ENCODE measurements at regions not wholly inside any gene's neighbourhood (a gene's known extent, or its start where the extent isn't known, plus 50 kb on each side); places are given as distances from the start of the nearest gene placed in this dataset.

GRCh38 chr2:2940061-2940460 lies 437.6 kb downstream of the EIPR1 start:
- no peaks in the 10 kb centered on the region for H3K27me3 Mint-ChIP-seq (ENCODE audit: low read depth)
- H3K9me3 Mint-ChIP-seq: peaks cover 7% of the 10 kb centered on the region
- no peak overlapping the region for H3K27ac Mint-ChIP-seq
- H3K36me3 Mint-ChIP-seq (ENCODE audit: low read depth): no peaks in the 10 kb centered on the region
- H3K4me1 Mint-ChIP-seq (ENCODE audit: low read depth): no peaks in the 10 kb centered on the region
- no peak overlapping the region for H3K4me3 Mint-ChIP-seq

GRCh38 chr2:2939078-2939795 lies 438.4 kb downstream of the EIPR1 start:
- H3K4me1 Mint-ChIP-seq (ENCODE audit: low read depth): no peaks in the 10 kb centered on the region
- H3K4me3 Mint-ChIP-seq: no peak overlapping the region
- no peak overlapping the region for H3K27ac Mint-ChIP-seq
- peaks cover 7% of the 10 kb centered on the region for H3K9me3 Mint-ChIP-seq
- H3K36me3 Mint-ChIP-seq (ENCODE audit: low read depth): no peaks in the 10 kb centered on the region
- H3K27me3 Mint-ChIP-seq (ENCODE audit: low read depth): no peaks in the 10 kb centered on the region

GRCh38 chr2:2938481-2938880 lies 439.1 kb downstream of the EIPR1 start:
- Mint-ChIP-seq H3K4me3 (no peak overlapping the region), H3K4me1 (ENCODE audit: low read depth) (no peaks in the 10 kb centered on the region), H3K36me3 (ENCODE audit: low read depth) (no peaks in the 10 kb centered on the region), H3K27me3 (ENCODE audit: low read depth) (no peaks in the 10 kb centered on the region), H3K9me3 (peaks cover 7% of the 10 kb centered on the region), H3K27ac (no peak overlapping the region)

GRCh38 chr2:2935445-2936149 lies 442.0 kb downstream of the EIPR1 start:
- Mint-ChIP-seq H3K27me3 (ENCODE audit: low read depth) (no peaks in the 10 kb centered on the region), H3K4me3 (no peak overlapping the region), H3K36me3 (ENCODE audit: low read depth) (no peaks in the 10 kb centered on the region), H3K4me1 (ENCODE audit: low read depth) (no peaks in the 10 kb centered on the region), H3K9me3 (peaks cover 9% of the 10 kb centered on the region), H3K27ac (no peak overlapping the region)

GRCh38 chr2:2933426-2933825 lies 444.2 kb downstream of the EIPR1 start:
- Mint-ChIP-seq H3K9me3 (peaks cover 20% of the 10 kb centered on the region), H3K36me3 (ENCODE audit: low read depth) (no peaks in the 10 kb centered on the region)

GRCh38 chr2:2932692-2933305 lies 444.8 kb downstream of the EIPR1 start:
- Mint-ChIP-seq H3K27ac (no peak overlapping the region), H3K36me3 (ENCODE audit: low read depth) (no peaks in the 10 kb centered on the region), H3K9me3 (peaks cover 20% of the 10 kb centered on the region), H3K4me1 (ENCODE audit: low read depth) (no peaks in the 10 kb centered on the region), H3K4me3 (no peak overlapping the region), H3K27me3 (ENCODE audit: low read depth) (no peaks in the 10 kb centered on the region)

More at GRCh38 chr2:2933426-2933825, 444.2 kb downstream of the EIPR1 start:
- Mint-ChIP-seq H3K4me3 (no peak overlapping the region), H3K27me3 (ENCODE audit: low read depth) (no peaks in the 10 kb centered on the region), H3K4me1 (ENCODE audit: low read depth) (no peaks in the 10 kb centered on the region), H3K27ac (no peak overlapping the region)

GRCh38 chr2:2932189-2932588 lies 445.4 kb downstream of the EIPR1 start:
- H3K27ac Mint-ChIP-seq: no peak overlapping the region
- no peaks in the 10 kb centered on the region for H3K36me3 Mint-ChIP-seq (ENCODE audit: low read depth)
- no peaks in the 10 kb centered on the region for H3K27me3 Mint-ChIP-seq (ENCODE audit: low read depth)
- H3K9me3 Mint-ChIP-seq: peaks cover 18% of the 10 kb centered on the region
- H3K4me3 Mint-ChIP-seq: no peak overlapping the region
- H3K4me1 Mint-ChIP-seq (ENCODE audit: low read depth): no peaks in the 10 kb centered on the region

- Mint-ChIP-seq H3K4me3 (no peak overlapping the region), H3K9me3 (peaks cover 13% of the 10 kb centered on the region), H3K27ac (no peak overlapping the region), H3K4me1 (ENCODE audit: low read depth) (peaks cover 2% of the 10 kb centered on the region), H3K36me3 (ENCODE audit: low read depth) (no peaks in the 10 kb centered on the region), H3K27me3 (ENCODE audit: low read depth) (no peaks in the 10 kb centered on the region)
These were observed 446.1 kb downstream of the EIPR1 start for GRCh38 chr2:2931318-2932075.

- Mint-ChIP-seq H3K4me3 (no peak overlapping the region), H3K27ac (no peak overlapping the region), H3K4me1 (ENCODE audit: low read depth) (peaks cover 2% of the 10 kb centered on the region), H3K36me3 (ENCODE audit: low read depth) (no peaks in the 10 kb centered on the region), H3K9me3 (peaks cover 13% of the 10 kb centered on the region), H3K27me3 (ENCODE audit: low read depth) (no peaks in the 10 kb centered on the region)
These were observed 446.8 kb downstream of the EIPR1 start for GRCh38 chr2:2930841-2931240.

GRCh38 chr2:2926858-2927175 lies 450.8 kb downstream of the EIPR1 start:
- no peak overlapping the region for H3K27ac Mint-ChIP-seq
- no peaks in the 10 kb centered on the region for H3K36me3 Mint-ChIP-seq (ENCODE audit: low read depth)
- peaks cover 2% of the 10 kb centered on the region for H3K4me1 Mint-ChIP-seq (ENCODE audit: low read depth)
- H3K9me3 Mint-ChIP-seq: peaks cover 13% of the 10 kb centered on the region
- no peaks in the 10 kb centered on the region for H3K27me3 Mint-ChIP-seq (ENCODE audit: low read depth)
- H3K4me3 Mint-ChIP-seq: no peak overlapping the region

- no peak overlapping the region for H3K4me3 Mint-ChIP-seq
- H3K36me3 Mint-ChIP-seq (ENCODE audit: low read depth): no peaks in the 10 kb centered on the region
- H3K4me1 Mint-ChIP-seq (ENCODE audit: low read depth): peaks cover 2% of the 10 kb centered on the region
- no peaks in the 10 kb centered on the region for H3K27me3 Mint-ChIP-seq (ENCODE audit: low read depth)
- no peak overlapping the region for H3K27ac Mint-ChIP-seq
- H3K9me3 Mint-ChIP-seq: peaks cover 13% of the 10 kb centered on the region
These were observed 451.4 kb downstream of the EIPR1 start for GRCh38 chr2:2926009-2926857.

- peaks cover 2% of the 10 kb centered on the region for H3K4me1 Mint-ChIP-seq (ENCODE audit: low read depth)
- no peaks in the 10 kb centered on the region for H3K36me3 Mint-ChIP-seq (ENCODE audit: low read depth)
- no peak overlapping the region for H3K4me3 Mint-ChIP-seq
- no peak overlapping the region for H3K27ac Mint-ChIP-seq
- H3K9me3 Mint-ChIP-seq: no peaks in the 10 kb centered on the region
- H3K27me3 Mint-ChIP-seq (ENCODE audit: low read depth): no peaks in the 10 kb centered on the region
These were observed 455.5 kb downstream of the EIPR1 start for GRCh38 chr2:2922156-2922555.

GRCh38 chr2:2921011-2921720 lies 456.5 kb downstream of the EIPR1 start:
- Mint-ChIP-seq H3K4me1 (ENCODE audit: low read depth) (no peaks in the 10 kb centered on the region), H3K9me3 (no peaks in the 10 kb centered on the region), H3K36me3 (ENCODE audit: low read depth) (no peaks in the 10 kb centered on the region), H3K27ac (no peak overlapping the region), H3K4me3 (no peak overlapping the region), H3K27me3 (ENCODE audit: low read depth) (no peaks in the 10 kb centered on the region)

All from T-helper 1 cell treated with Interleukin-12 subunit alpha and Interleukin-12 subunit beta and Interleukin-4 antibody, amounts not matched to agents 30 μg/mL and 1 μg/mL, for 36 hours (primary cell).